ENCODE measurements at regions not wholly inside any gene's neighbourhood (a gene's known extent, or its start where the extent isn't known, plus 50 kb on each side); places are given as distances from the start of the nearest gene placed in this dataset.

GRCh38 chr3:78238811-78239210 lies 1198.9 kb downstream of the ROBO2 start:
- Histone ChIP-seq H3K9me3 (peaks cover 0 to 10% (median 3%) of the 10 kb centered on the region in 4 donors), H3K36me3 (no peaks in the 10 kb centered on the region), H3K4me1 (no peaks in the 10 kb centered on the region), H3K4me3 (no peak overlapping the region), H3K27me3 (no peaks in the 10 kb centered on the region), H3K27ac (no peak overlapping the region)
- TF ChIP-seq CTCF (IDR thresholded peaks at IDR 0.05) (no peak), POLR2A (IDR thresholded peaks at IDR 0.05) (no peak), EP300 (IDR thresholded peaks at IDR 0.05) (no peak), POLR2AphosphoS5 (IDR thresholded peaks at IDR 0.05) (no peak)
- WGBS, 2 donors, result 36 to 78% methylated on average over 4 to 5 of the region's 5 CpGs
- no peak for ATAC-seq (ENCODE audit: low FRiP score in 2 of 2)
- DNase-seq, result no peak

- no peak for ATAC-seq (ENCODE audit: low FRiP score in 2 of 2)
Measured at GRCh38 chr3:78242724-78243123, 1202.8 kb downstream of the ROBO2 start.

GRCh38 chr3:78244136-78244535 lies 1204.2 kb downstream of the ROBO2 start:
- no peaks in the 10 kb centered on the region for H3K27me3 ChIP-seq
- no peak for ATAC-seq (ENCODE audit: low FRiP score in 2 of 2)
- no peaks in the 10 kb centered on the region for H3K4me1 ChIP-seq
- no peak overlapping the region for H3K4me3 ChIP-seq
- no peak for DNase-seq
- TF ChIP-seq CTCF (IDR thresholded peaks at IDR 0.05) (no peak), POLR2A (IDR thresholded peaks at IDR 0.05) (no peak)
- WGBS, 2 donors, result 71 to 84% methylated on average over 2 of the region's 2 CpGs
- H3K27ac ChIP-seq, result no peak overlapping the region
- H3K36me3 ChIP-seq, result no peaks in the 10 kb centered on the region
- H3K9me3 ChIP-seq, result peaks cover 0 to 19% (median 9%) of the 10 kb centered on the region in 4 donors

More at GRCh38 chr3:78242724-78243123, 1202.8 kb downstream of the ROBO2 start:
- Histone ChIP-seq H3K36me3 (no peaks in the 10 kb centered on the region), H3K4me1 (no peaks in the 10 kb centered on the region), H3K27ac (no peak overlapping the region), H3K27me3 (no peaks in the 10 kb centered on the region), H3K9me3 (peaks cover 0 to 19% (median 9%) of the 10 kb centered on the region in 4 donors), H3K4me3 (no peak overlapping the region)
- no peak for DNase-seq
- no peak for TF ChIP-seq CTCF (IDR thresholded peaks at IDR 0.05)
- TF ChIP-seq EP300 (IDR thresholded peaks at IDR 0.05), result no peak
- no peak for TF ChIP-seq POLR2A (IDR thresholded peaks at IDR 0.05)
- TF ChIP-seq POLR2AphosphoS5 (IDR thresholded peaks at IDR 0.05), result no peak
- 76 to 82% methylated on average over 3 of the region's 3 CpGs for WGBS, 2 donors

GRCh38 chr3:78249294-78249693 lies 1209.4 kb downstream of the ROBO2 start:
- Histone ChIP-seq H3K9me3 (peaks cover 0 to 12% (median 4%) of the 10 kb centered on the region in 4 donors), H3K27me3 (no peaks in the 10 kb centered on the region)

More at GRCh38 chr3:78249294-78249693, 1209.4 kb downstream of the ROBO2 start:
- ATAC-seq (ENCODE audit: low FRiP score in 2 of 2), result no peak
- no peak for DNase-seq
- Histone ChIP-seq H3K4me3 (no peak overlapping the region), H3K4me1 (no peaks in the 10 kb centered on the region), H3K27ac (no peak overlapping the region), H3K36me3 (no peaks in the 10 kb centered on the region)
- TF ChIP-seq POLR2A (IDR thresholded peaks at IDR 0.05) (no peak), CTCF (IDR thresholded peaks at IDR 0.05) (no peak), EP300 (IDR thresholded peaks at IDR 0.05) (no peak), POLR2AphosphoS5 (IDR thresholded peaks at IDR 0.05) (no peak)
- WGBS, 2 donors, result 46 to 51% methylated on average over 2 to 3 of the region's 3 CpGs

All from upper lobe of left lung (tissue), 6 donors.